ENCODE measurements at regions not wholly inside any gene's neighbourhood (a gene's known extent, or its start where the extent isn't known, plus 50 kb on each side); places are given as distances from the start of the nearest gene placed in this dataset.
"Not testable (repeated sequence)": the region's sequence is repeated elsewhere in the genome, so short reads cannot be mapped to it uniquely, and the experiment has no call there.

DNA sequence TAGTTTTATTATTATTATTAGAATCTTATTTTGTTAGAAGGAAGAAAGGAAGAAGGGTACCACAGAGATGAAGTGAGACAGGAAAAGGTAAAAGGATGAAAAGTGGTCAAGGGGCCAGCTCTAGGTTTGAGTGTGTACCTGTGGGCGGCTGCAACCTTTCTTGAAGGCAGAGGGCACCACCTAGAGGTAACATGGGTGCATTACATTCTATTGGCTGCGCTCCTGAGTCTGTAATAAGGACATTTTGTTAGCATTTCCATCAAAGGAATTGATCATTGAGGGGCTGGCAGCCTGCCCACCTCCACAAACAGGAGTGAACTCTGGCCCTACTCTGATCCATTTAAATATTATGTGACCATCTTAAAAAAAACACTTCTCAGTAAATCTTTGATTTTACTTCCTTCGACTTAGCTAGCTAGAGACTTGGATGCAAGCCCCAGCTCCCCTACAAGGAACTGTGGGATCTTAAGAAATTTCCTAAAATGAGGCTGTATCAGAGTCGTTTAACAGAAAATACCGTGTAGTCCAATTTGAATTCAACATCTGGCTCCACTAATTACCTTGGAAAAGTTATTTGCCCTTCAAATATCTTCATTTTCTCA is 610.4 kb downstream of the IPMK start:
- no peaks in the 10 kb centered on the region for H3K9me3 ChIP-seq (ENCODE audit: control insufficient read depth, insufficient read depth, low read depth, low read length)
- TF ChIP-seq TCF7L2 (IDR thresholded peaks at IDR 0.05; ENCODE audit: low read depth, low read length) (no peak), SIN3A (IDR thresholded peaks at IDR 0.05; ENCODE audit: borderline replicate concordance, insufficient read depth, low read depth, low read length) (no peak), POLR2AphosphoS5 (IDR thresholded peaks at IDR 0.05; ENCODE audit: low read depth, low read length) (no peak)
- TF ChIP-seq, protein P1, sequence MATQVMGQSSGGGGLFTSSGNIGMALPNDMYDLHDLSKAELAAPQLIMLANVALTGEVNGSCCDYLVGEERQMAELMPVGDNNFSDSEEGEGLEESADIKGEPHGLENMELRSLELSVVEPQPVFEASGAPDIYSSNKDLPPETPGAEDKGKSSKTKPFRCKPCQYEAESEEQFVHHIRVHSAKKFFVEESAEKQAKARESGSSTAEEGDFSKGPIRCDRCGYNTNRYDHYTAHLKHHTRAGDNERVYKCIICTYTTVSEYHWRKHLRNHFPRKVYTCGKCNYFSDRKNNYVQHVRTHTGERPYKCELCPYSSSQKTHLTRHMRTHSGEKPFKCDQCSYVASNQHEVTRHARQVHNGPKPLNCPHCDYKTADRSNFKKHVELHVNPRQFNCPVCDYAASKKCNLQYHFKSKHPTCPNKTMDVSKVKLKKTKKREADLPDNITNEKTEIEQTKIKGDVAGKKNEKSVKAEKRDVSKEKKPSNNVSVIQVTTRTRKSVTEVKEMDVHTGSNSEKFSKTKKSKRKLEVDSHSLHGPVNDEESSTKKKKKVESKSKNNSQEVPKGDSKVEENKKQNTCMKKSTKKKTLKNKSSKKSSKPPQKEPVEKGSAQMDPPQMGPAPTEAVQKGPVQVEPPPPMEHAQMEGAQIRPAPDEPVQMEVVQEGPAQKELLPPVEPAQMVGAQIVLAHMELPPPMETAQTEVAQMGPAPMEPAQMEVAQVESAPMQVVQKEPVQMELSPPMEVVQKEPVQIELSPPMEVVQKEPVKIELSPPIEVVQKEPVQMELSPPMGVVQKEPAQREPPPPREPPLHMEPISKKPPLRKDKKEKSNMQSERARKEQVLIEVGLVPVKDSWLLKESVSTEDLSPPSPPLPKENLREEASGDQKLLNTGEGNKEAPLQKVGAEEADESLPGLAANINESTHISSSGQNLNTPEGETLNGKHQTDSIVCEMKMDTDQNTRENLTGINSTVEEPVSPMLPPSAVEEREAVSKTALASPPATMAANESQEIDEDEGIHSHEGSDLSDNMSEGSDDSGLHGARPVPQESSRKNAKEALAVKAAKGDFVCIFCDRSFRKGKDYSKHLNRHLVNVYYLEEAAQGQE (IDR thresholded peaks at IDR 0.05; ENCODE audit: insufficient read depth in 1 of 2, low read depth in 2 of 2, low read length in 1 of 2): no peak
- TF ChIP-seq, protein P2, sequence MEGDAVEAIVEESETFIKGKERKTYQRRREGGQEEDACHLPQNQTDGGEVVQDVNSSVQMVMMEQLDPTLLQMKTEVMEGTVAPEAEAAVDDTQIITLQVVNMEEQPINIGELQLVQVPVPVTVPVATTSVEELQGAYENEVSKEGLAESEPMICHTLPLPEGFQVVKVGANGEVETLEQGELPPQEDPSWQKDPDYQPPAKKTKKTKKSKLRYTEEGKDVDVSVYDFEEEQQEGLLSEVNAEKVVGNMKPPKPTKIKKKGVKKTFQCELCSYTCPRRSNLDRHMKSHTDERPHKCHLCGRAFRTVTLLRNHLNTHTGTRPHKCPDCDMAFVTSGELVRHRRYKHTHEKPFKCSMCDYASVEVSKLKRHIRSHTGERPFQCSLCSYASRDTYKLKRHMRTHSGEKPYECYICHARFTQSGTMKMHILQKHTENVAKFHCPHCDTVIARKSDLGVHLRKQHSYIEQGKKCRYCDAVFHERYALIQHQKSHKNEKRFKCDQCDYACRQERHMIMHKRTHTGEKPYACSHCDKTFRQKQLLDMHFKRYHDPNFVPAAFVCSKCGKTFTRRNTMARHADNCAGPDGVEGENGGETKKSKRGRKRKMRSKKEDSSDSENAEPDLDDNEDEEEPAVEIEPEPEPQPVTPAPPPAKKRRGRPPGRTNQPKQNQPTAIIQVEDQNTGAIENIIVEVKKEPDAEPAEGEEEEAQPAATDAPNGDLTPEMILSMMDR (IDR thresholded peaks at IDR 0.05): peak; percentile 94
- no peak overlapping the region for H3K4me3 ChIP-seq (ENCODE audit: low read depth in 2 of 2, low read length in 2 of 2)
- ATAC-seq (peak; percentile 89), DNase-seq (ENCODE audit: low read depth, low spot score) (peak; percentile 48)
- in situ Hi-C loops (cut with HindIII; ENCODE audit: low pct_unique_long_range_greater_than_20kb, low sequenced_read_pairs) (no loop called here), intact Hi-C loops (cut with micrococcal nuclease; ENCODE audit: unreplicated experiment) (loop anchor here (1.0 to 10.0 kb wide), 3 partner anchors 75 to 408 kb away; no protein-coding TSS in a partner anchor)
- H3K4me1 ChIP-seq (ENCODE audit: control insufficient read depth, insufficient read depth, low read length): no peaks in the 10 kb centered on the region
- H3K27me3 ChIP-seq (ENCODE audit: control insufficient read depth, insufficient read depth, low read length): no peaks in the 10 kb centered on the region
- ChIA-PET POLR2A (interaction anchor here (0.6 kb wide), 1 partner anchor 70 kb away, joined by 4 read pairs; no protein-coding TSS in a partner anchor), CTCF (interaction anchor here (0.5 to 0.9 kb wide), 6 partner anchors 185 to 750 kb away, joined by 3 to 6 read pairs (median 4); no protein-coding TSS in a partner anchor)
- no peaks in the 10 kb centered on the region for H3K36me3 ChIP-seq (ENCODE audit: control insufficient read depth, insufficient read depth, low read length)
- H3K27ac ChIP-seq (ENCODE audit: low read length): no peak overlapping the region
- BruUV-seq (replicated peaks): no TSS peak

DNA sequence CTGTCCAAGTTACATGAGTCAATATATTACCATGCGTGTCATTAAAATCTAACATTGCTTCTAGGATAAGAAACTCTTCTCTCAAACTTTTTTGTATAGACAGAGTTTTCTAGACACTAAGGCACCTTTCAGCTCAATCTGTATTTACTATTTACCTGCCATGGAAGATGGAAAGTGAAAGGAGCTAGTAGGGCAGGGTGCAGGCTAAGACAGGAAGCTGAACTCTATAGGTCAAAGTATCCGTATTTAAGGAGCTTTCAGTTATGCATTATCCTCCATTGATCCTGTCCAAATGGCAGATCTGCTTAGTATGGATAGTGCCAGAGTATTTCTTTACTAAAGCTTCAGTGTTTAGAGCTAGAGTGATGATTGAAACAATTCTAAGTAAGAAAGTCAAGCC is 612.8 kb downstream of the IPMK start:
- Histone ChIP-seq H3K27ac (ENCODE audit: low read length) (no peak overlapping the region), H3K36me3 (ENCODE audit: control insufficient read depth, insufficient read depth, low read length) (no peaks in the 10 kb centered on the region), H3K4me1 (ENCODE audit: control insufficient read depth, insufficient read depth, low read length) (no peaks in the 10 kb centered on the region), H3K9me3 (ENCODE audit: control insufficient read depth, insufficient read depth, low read depth, low read length) (no peaks in the 10 kb centered on the region), H3K4me3 (ENCODE audit: low read depth in 2 of 2, low read length in 2 of 2) (no peak overlapping the region), H3K27me3 (ENCODE audit: control insufficient read depth, insufficient read depth, low read length) (no peaks in the 10 kb centered on the region)
- intact Hi-C loops (cut with micrococcal nuclease; ENCODE audit: unreplicated experiment): loop anchor here (5.0 to 10.0 kb wide), 2 partner anchors 73 to 410 kb away; no protein-coding TSS in a partner anchor
- no TSS peak for BruUV-seq (replicated peaks)
- TF ChIP-seq, protein P2 (IDR thresholded peaks at IDR 0.05): no peak
- TF ChIP-seq POLR2AphosphoS5 (IDR thresholded peaks at IDR 0.05; ENCODE audit: low read depth, low read length) (no peak), SIN3A (IDR thresholded peaks at IDR 0.05; ENCODE audit: borderline replicate concordance, insufficient read depth, low read depth, low read length) (no peak), TCF7L2 (IDR thresholded peaks at IDR 0.05; ENCODE audit: low read depth, low read length) (no peak)
- TF ChIP-seq, protein P1 (IDR thresholded peaks at IDR 0.05; ENCODE audit: insufficient read depth in 1 of 2, low read depth in 2 of 2, low read length in 1 of 2): no peak
- ATAC-seq (no peak), DNase-seq (ENCODE audit: low read depth, low spot score) (no peak)
- ChIA-PET POLR2A (no interaction called here), CTCF (no interaction called here)
- in situ Hi-C loops (cut with HindIII; ENCODE audit: low pct_unique_long_range_greater_than_20kb, low sequenced_read_pairs): no loop called here

DNA sequence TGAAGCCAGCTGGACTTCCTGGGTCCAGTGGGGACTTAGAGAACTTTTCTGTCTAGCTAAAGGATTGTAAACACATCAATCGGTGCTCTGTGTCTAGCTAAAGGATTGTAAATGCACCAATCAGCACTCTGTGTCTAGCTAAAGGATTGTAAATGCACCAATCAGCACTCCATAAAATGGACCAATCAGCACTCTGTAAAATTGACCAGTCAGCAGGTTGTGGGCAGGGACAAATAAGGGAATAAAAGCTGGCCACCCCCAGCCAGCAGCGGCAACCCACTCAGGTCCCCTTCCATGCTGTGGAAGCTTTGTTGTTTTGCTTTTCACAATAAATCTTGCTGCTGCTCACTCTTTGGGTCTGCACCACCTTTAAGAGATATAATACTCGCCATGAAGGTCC is 622.6 kb downstream of the IPMK start:
- H3K27ac ChIP-seq (ENCODE audit: low read length); H3K27me3 ChIP-seq (ENCODE audit: control insufficient read depth, insufficient read depth, low read length); in situ Hi-C loops (cut with HindIII; ENCODE audit: low pct_unique_long_range_greater_than_20kb, low sequenced_read_pairs); H3K4me1 ChIP-seq (ENCODE audit: control insufficient read depth, insufficient read depth, low read length); ATAC-seq; H3K9me3 ChIP-seq (ENCODE audit: control insufficient read depth, insufficient read depth, low read depth, low read length); BruUV-seq (replicated peaks); H3K4me3 ChIP-seq (ENCODE audit: low read depth in 2 of 2, low read length in 2 of 2); DNase-seq (ENCODE audit: low read depth, low spot score); POLR2A ChIA-PET; CTCF ChIA-PET; H3K36me3 ChIP-seq (ENCODE audit: control insufficient read depth, insufficient read depth, low read length); intact Hi-C loops (cut with micrococcal nuclease; ENCODE audit: unreplicated experiment): not testable (repeated sequence)

All from Panc1 (cell line).